ENCODE measurements at regions not wholly inside any gene's neighbourhood (a gene's known extent, or its start where the extent isn't known, plus 50 kb on each side); places are given as distances from the start of the nearest gene placed in this dataset.

GRCh38 chr4:179195887-179196286 lies 1753.7 kb upstream of the AGA start:
- no peak overlapping the region for H3K4me2 ChIP-seq (ENCODE audit: insufficient read depth, low read length, poor library complexity, severe bottlenecking)
- no peak overlapping the region for H2AFZ ChIP-seq (ENCODE audit: low read length)
- no peak overlapping the region for H3K14ac ChIP-seq (ENCODE audit: low read length)
- no peak overlapping the region for H4K8ac ChIP-seq (ENCODE audit: low read depth, low read length)
- no peaks in the 10 kb centered on the region for H3K4me1 ChIP-seq (ENCODE audit: control insufficient read depth in 2 of 2, insufficient read depth in 1 of 2, low read depth in 1 of 2, low read length in 2 of 2)
- no peaks in the 10 kb centered on the region for H3K36me3 ChIP-seq (replicated peaks in 1 of 2; ENCODE audit: control insufficient read depth in 2 of 2, insufficient read depth in 2 of 2, low read length in 2 of 2)
- no peaks in the 10 kb centered on the region for H3K9me3 ChIP-seq (replicated peaks in 1 of 2; ENCODE audit: control insufficient read depth in 2 of 2, insufficient read depth in 1 of 2, low read depth in 1 of 2, low read length in 2 of 2)
- H3K4ac ChIP-seq (ENCODE audit: low read length): no peak overlapping the region
- no peak overlapping the region for H4K91ac ChIP-seq (ENCODE audit: low read depth, low read length, poor library complexity)
- no peak overlapping the region for H3K9ac ChIP-seq (ENCODE audit: low read depth, low read length, poor library complexity)
- no peak for DNase-seq (ENCODE audit: low spot score)
- H2BK12ac ChIP-seq (ENCODE audit: low read length): no peak overlapping the region
- H3K18ac ChIP-seq (ENCODE audit: low read length): no peak overlapping the region
- no peak overlapping the region for H2BK120ac ChIP-seq (ENCODE audit: low read depth, low read length)
- no peak overlapping the region for H2AK5ac ChIP-seq (ENCODE audit: low read depth, low read length)
- H3K27ac ChIP-seq (replicated peaks; ENCODE audit: low read length): no peak overlapping the region
- WGBS, 2 donors (ENCODE audit: extremely low coverage in 2 of 2, insufficient read length in 2 of 2, insufficient replicate concordance in 1 of 2): no CpG with 5 or more reads among the region's 2 CpGs
- no peak overlapping the region for H3K23ac ChIP-seq (ENCODE audit: low read depth, low read length, poor library complexity)
- no peaks in the 10 kb centered on the region for H3K27me3 ChIP-seq (ENCODE audit: control insufficient read depth in 3 of 3, insufficient read depth in 3 of 3, low read depth in 1 of 3, low read length in 3 of 3)
- no peak overlapping the region for H2BK5ac ChIP-seq (ENCODE audit: low read length)
- H2BK15ac ChIP-seq (ENCODE audit: low read length): no peak overlapping the region
- no peak overlapping the region for H3K4me3 ChIP-seq (ENCODE audit: low read length in 2 of 2)
- no peaks in the 10 kb centered on the region for H3K79me1 ChIP-seq (ENCODE audit: low read depth, low read length)

DNA sequence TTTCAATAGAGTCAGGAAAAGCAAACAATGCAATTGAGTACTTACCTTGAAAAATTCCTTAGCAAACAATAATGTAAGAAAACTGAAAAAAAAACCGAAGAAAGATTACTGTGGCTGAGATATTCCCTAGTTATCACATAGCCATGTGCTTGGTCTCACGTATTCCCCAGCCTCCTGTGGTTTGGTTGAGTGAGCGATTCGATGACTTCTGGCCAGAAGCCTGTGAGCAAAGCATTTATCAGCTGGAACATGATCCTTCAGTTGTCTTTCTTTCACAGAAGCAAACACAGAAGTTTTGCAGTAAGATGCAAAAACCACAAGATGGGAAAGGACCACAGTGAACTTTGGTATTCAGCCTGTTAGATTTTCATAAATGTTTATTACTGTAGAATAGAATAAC lies 1754.3 kb upstream of the AGA start:
- no peak overlapping the region for H3K4ac ChIP-seq (ENCODE audit: low read length)
- H3K14ac ChIP-seq (ENCODE audit: low read length): no peak overlapping the region
- H2BK12ac ChIP-seq (ENCODE audit: low read length): no peak overlapping the region
- H3K4me2 ChIP-seq (ENCODE audit: insufficient read depth, low read length, poor library complexity, severe bottlenecking): no peak overlapping the region
- H2BK15ac ChIP-seq (ENCODE audit: low read length): no peak overlapping the region
- no CpG with 5 or more reads among the region's 4 CpGs for WGBS, 2 donors (ENCODE audit: extremely low coverage in 2 of 2, insufficient read length in 2 of 2, insufficient replicate concordance in 1 of 2)
- H3K27ac ChIP-seq (replicated peaks; ENCODE audit: low read length): no peak overlapping the region
- no peak overlapping the region for H4K91ac ChIP-seq (ENCODE audit: low read depth, low read length, poor library complexity)
- H2BK5ac ChIP-seq (ENCODE audit: low read length): no peak overlapping the region
- H3K9me3 ChIP-seq (replicated peaks in 1 of 2; ENCODE audit: control insufficient read depth in 2 of 2, insufficient read depth in 1 of 2, low read depth in 1 of 2, low read length in 2 of 2): no peaks in the 10 kb centered on the region
- no peak overlapping the region for H2BK120ac ChIP-seq (ENCODE audit: low read depth, low read length)
- H3K23ac ChIP-seq (ENCODE audit: low read depth, low read length, poor library complexity): no peak overlapping the region
- H3K4me3 ChIP-seq (ENCODE audit: low read length in 2 of 2): no peak overlapping the region
- no peak overlapping the region for H4K8ac ChIP-seq (ENCODE audit: low read depth, low read length)
- no peaks in the 10 kb centered on the region for H3K27me3 ChIP-seq (ENCODE audit: control insufficient read depth in 3 of 3, insufficient read depth in 3 of 3, low read depth in 1 of 3, low read length in 3 of 3)
- no peaks in the 10 kb centered on the region for H3K36me3 ChIP-seq (replicated peaks in 1 of 2; ENCODE audit: control insufficient read depth in 2 of 2, insufficient read depth in 2 of 2, low read length in 2 of 2)
- H3K9ac ChIP-seq (ENCODE audit: low read depth, low read length, poor library complexity): no peak overlapping the region
- H3K4me1 ChIP-seq (ENCODE audit: control insufficient read depth in 2 of 2, insufficient read depth in 1 of 2, low read depth in 1 of 2, low read length in 2 of 2): no peaks in the 10 kb centered on the region
- no peak for DNase-seq (ENCODE audit: low spot score)
- no peaks in the 10 kb centered on the region for H3K79me1 ChIP-seq (ENCODE audit: low read depth, low read length)
- no peak overlapping the region for H2AK5ac ChIP-seq (ENCODE audit: low read depth, low read length)
- no peak overlapping the region for H3K18ac ChIP-seq (ENCODE audit: low read length)
- H2AFZ ChIP-seq (ENCODE audit: low read length): no peak overlapping the region

DNA sequence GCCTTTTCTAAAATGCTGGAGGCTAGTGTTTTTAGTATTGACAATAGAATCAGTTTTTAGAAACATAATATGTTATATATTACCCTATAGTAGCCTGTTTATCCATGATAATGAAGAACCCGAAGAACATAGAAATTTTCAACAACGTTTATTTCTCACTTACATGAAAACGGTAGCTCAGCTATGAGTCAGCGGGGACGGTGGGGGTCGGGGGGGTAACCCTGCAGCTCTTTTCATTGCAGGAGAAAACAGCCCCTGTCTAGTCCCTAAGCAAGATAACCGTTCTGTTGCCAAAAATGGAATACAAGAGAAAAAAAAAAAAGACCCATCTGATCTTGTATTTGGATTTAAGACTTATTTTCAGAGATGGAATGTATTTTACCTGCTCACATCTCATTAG lies 1758.4 kb upstream of the AGA start:
- H3K4me3 ChIP-seq (ENCODE audit: low read length in 2 of 2): no peak overlapping the region
- H3K18ac ChIP-seq (ENCODE audit: low read length): no peak overlapping the region
- DNase-seq (ENCODE audit: low spot score): no peak
- H2BK15ac ChIP-seq (ENCODE audit: low read length): no peak overlapping the region
- H3K4me2 ChIP-seq (ENCODE audit: insufficient read depth, low read length, poor library complexity, severe bottlenecking): no peak overlapping the region
- no peak overlapping the region for H3K9ac ChIP-seq (ENCODE audit: low read depth, low read length, poor library complexity)
- H3K36me3 ChIP-seq (replicated peaks in 1 of 2; ENCODE audit: control insufficient read depth in 2 of 2, insufficient read depth in 2 of 2, low read length in 2 of 2): no peaks in the 10 kb centered on the region
- H3K4me1 ChIP-seq (ENCODE audit: control insufficient read depth in 2 of 2, insufficient read depth in 1 of 2, low read depth in 1 of 2, low read length in 2 of 2): no peaks in the 10 kb centered on the region
- no peaks in the 10 kb centered on the region for H3K79me1 ChIP-seq (ENCODE audit: low read depth, low read length)
- no peak overlapping the region for H2BK12ac ChIP-seq (ENCODE audit: low read length)
- no peaks in the 10 kb centered on the region for H3K9me3 ChIP-seq (replicated peaks in 1 of 2; ENCODE audit: control insufficient read depth in 2 of 2, insufficient read depth in 1 of 2, low read depth in 1 of 2, low read length in 2 of 2)
- no peaks in the 10 kb centered on the region for H3K27me3 ChIP-seq (ENCODE audit: control insufficient read depth in 3 of 3, insufficient read depth in 3 of 3, low read depth in 1 of 3, low read length in 3 of 3)
- H2BK120ac ChIP-seq (ENCODE audit: low read depth, low read length): no peak overlapping the region
- no peak overlapping the region for H3K14ac ChIP-seq (ENCODE audit: low read length)
- no peak overlapping the region for H2AFZ ChIP-seq (ENCODE audit: low read length)
- no peak overlapping the region for H3K23ac ChIP-seq (ENCODE audit: low read depth, low read length, poor library complexity)
- no peak overlapping the region for H3K27ac ChIP-seq (replicated peaks; ENCODE audit: low read length)
- no peak overlapping the region for H2BK5ac ChIP-seq (ENCODE audit: low read length)
- H2AK5ac ChIP-seq (ENCODE audit: low read depth, low read length): no peak overlapping the region
- no peak overlapping the region for H3K4ac ChIP-seq (ENCODE audit: low read length)
- WGBS, 2 donors (ENCODE audit: extremely low coverage in 2 of 2, insufficient read length in 2 of 2, insufficient replicate concordance in 1 of 2): no CpG with 5 or more reads among the region's 7 CpGs
- no peak overlapping the region for H4K8ac ChIP-seq (ENCODE audit: low read depth, low read length)
- no peak overlapping the region for H4K91ac ChIP-seq (ENCODE audit: low read depth, low read length, poor library complexity)

GRCh38 chr4:179225594-179225993 lies 1783.4 kb upstream of the AGA start:
- H3K36me3 ChIP-seq (replicated peaks in 1 of 2; ENCODE audit: control insufficient read depth in 2 of 2, insufficient read depth in 2 of 2, low read length in 2 of 2): no peaks in the 10 kb centered on the region
- no peaks in the 10 kb centered on the region for H3K9me3 ChIP-seq (replicated peaks in 1 of 2; ENCODE audit: control insufficient read depth in 2 of 2, insufficient read depth in 1 of 2, low read depth in 1 of 2, low read length in 2 of 2)
- no peak overlapping the region for H2AFZ ChIP-seq (ENCODE audit: low read length)
- no peaks in the 10 kb centered on the region for H3K4me1 ChIP-seq (ENCODE audit: control insufficient read depth in 2 of 2, insufficient read depth in 1 of 2, low read depth in 1 of 2, low read length in 2 of 2)
- no CpG with 5 or more reads among the region's 5 CpGs for WGBS, 2 donors (ENCODE audit: extremely low coverage in 2 of 2, insufficient read length in 2 of 2, insufficient replicate concordance in 1 of 2)
- no peak overlapping the region for H2BK15ac ChIP-seq (ENCODE audit: low read length)
- no peak overlapping the region for H2BK5ac ChIP-seq (ENCODE audit: low read length)
- H3K27ac ChIP-seq (replicated peaks; ENCODE audit: low read length): no peak overlapping the region
- H3K27me3 ChIP-seq (ENCODE audit: control insufficient read depth in 3 of 3, insufficient read depth in 3 of 3, low read depth in 1 of 3, low read length in 3 of 3): no peaks in the 10 kb centered on the region
- H3K14ac ChIP-seq (ENCODE audit: low read length): no peak overlapping the region
- H3K4ac ChIP-seq (ENCODE audit: low read length): no peak overlapping the region
- H2AK5ac ChIP-seq (ENCODE audit: low read depth, low read length): no peak overlapping the region
- no peak overlapping the region for H2BK120ac ChIP-seq (ENCODE audit: low read depth, low read length)
- H3K9ac ChIP-seq (ENCODE audit: low read depth, low read length, poor library complexity): no peak overlapping the region
- H3K23ac ChIP-seq (ENCODE audit: low read depth, low read length, poor library complexity): no peak overlapping the region
- no peak overlapping the region for H3K4me3 ChIP-seq (ENCODE audit: low read length in 2 of 2)
- H3K4me2 ChIP-seq (ENCODE audit: insufficient read depth, low read length, poor library complexity, severe bottlenecking): no peak overlapping the region
- no peak for DNase-seq (ENCODE audit: low spot score)
- H4K8ac ChIP-seq (ENCODE audit: low read depth, low read length): no peak overlapping the region
- no peak overlapping the region for H2BK12ac ChIP-seq (ENCODE audit: low read length)
- no peaks in the 10 kb centered on the region for H3K79me1 ChIP-seq (ENCODE audit: low read depth, low read length)
- no peak overlapping the region for H3K18ac ChIP-seq (ENCODE audit: low read length)
- no peak overlapping the region for H4K91ac ChIP-seq (ENCODE audit: low read depth, low read length, poor library complexity)

Measured in neuronal stem cell (in vitro differentiated cells).